Endothelial cell (in vitro differentiated cells): ENCODE measurements at regions not wholly inside any gene's neighbourhood (a gene's known extent, or its start where the extent isn't known, plus 50 kb on each side); places are given as distances from the start of the nearest gene placed in this dataset.

Experiments
- DNase-seq: peaks from one replicate; pipeline ENCODE4 v3.0.0; 2021; ENCODE audit warnings: low spot score
- H3K27ac Mint-ChIP-seq: one replicate; pipeline ENCODE4 v1.8.0; 2021; ENCODE audit warnings: mixed read lengths, inconsistent platforms; ENCODE audit not compliant: unreplicated experiment
- H3K27me3 Mint-ChIP-seq: one replicate; pipeline ENCODE4 v1.8.0; 2021; ENCODE audit warnings: mild to moderate bottlenecking, moderate library complexity, mixed read lengths, inconsistent platforms; ENCODE audit not compliant: unreplicated experiment
- H3K36me3 Mint-ChIP-seq: one replicate; pipeline ENCODE4 v1.8.0; 2021; ENCODE audit warnings: mild to moderate bottlenecking, low read depth, mixed read lengths, inconsistent platforms; ENCODE audit not compliant: unreplicated experiment
- H3K4me1 Mint-ChIP-seq: one replicate; pipeline ENCODE4 v1.8.0; 2021; ENCODE audit warnings: mild to moderate bottlenecking, mixed read lengths, inconsistent platforms; ENCODE audit not compliant: unreplicated experiment
- H3K4me3 Mint-ChIP-seq: one replicate; pipeline ENCODE4 v1.8.0; 2021; ENCODE audit warnings: mild to moderate bottlenecking, mixed read lengths, inconsistent platforms; ENCODE audit not compliant: unreplicated experiment
- H3K9me3 Mint-ChIP-seq: one replicate; pipeline ENCODE4 v1.8.0; 2021; ENCODE audit warnings: mixed read lengths, inconsistent platforms; ENCODE audit not compliant: unreplicated experiment
- CTCF ChIP-seq: fragments of 200-600 bp; sonication (generic); IDR thresholded peaks from one replicate; pipeline ENCODE4 v1.5.0; 2021; ENCODE audit warnings: antibody characterized with exemption; ENCODE audit not compliant: unreplicated experiment

- no peak for DNase-seq
- H3K4me3 Mint-ChIP-seq, result no peak overlapping the region
- H3K4me1 Mint-ChIP-seq, result no peaks in the 10 kb centered on the region
- no peaks in the 10 kb centered on the region for H3K36me3 Mint-ChIP-seq
- peaks cover 11% of the 10 kb centered on the region for H3K27me3 Mint-ChIP-seq
- H3K27ac Mint-ChIP-seq, result no peak overlapping the region
- no peak for TF ChIP-seq CTCF
- no peaks in the 10 kb centered on the region for H3K9me3 Mint-ChIP-seq
Observed at GRCh38 chr5:135122797-135123196, 88.8 kb upstream of the PITX1 start.

GRCh38 chr5:135120951-135121350, 86.9 kb upstream of the PITX1 start:
- Mint-ChIP-seq H3K4me3 (no peak overlapping the region), H3K36me3 (no peaks in the 10 kb centered on the region), H3K27ac (no peak overlapping the region), H3K27me3 (peaks cover 9% of the 10 kb centered on the region), H3K4me1 (no peaks in the 10 kb centered on the region), H3K9me3 (no peaks in the 10 kb centered on the region)
- peak; percentile 23 for DNase-seq
- TF ChIP-seq CTCF, result no peak

GRCh38 chr5:135119481-135119880, 85.5 kb upstream of the PITX1 start:
- Mint-ChIP-seq H3K9me3 (no peaks in the 10 kb centered on the region), H3K27ac (no peak overlapping the region), H3K4me1 (no peaks in the 10 kb centered on the region), H3K36me3 (no peaks in the 10 kb centered on the region), H3K27me3 (peaks cover 9% of the 10 kb centered on the region), H3K4me3 (no peak overlapping the region)
- DNase-seq, result no peak
- no peak for TF ChIP-seq CTCF

- no peak for TF ChIP-seq CTCF
- Mint-ChIP-seq H3K27ac (no peak overlapping the region), H3K4me1 (no peaks in the 10 kb centered on the region), H3K36me3 (no peaks in the 10 kb centered on the region), H3K27me3 (peaks cover 10% of the 10 kb centered on the region), H3K9me3 (no peaks in the 10 kb centered on the region), H3K4me3 (no peak overlapping the region)
- no peak for DNase-seq
Observed at GRCh38 chr5:135117590-135117989, 83.6 kb upstream of the PITX1 start.

- no peaks in the 10 kb centered on the region for H3K36me3 Mint-ChIP-seq
- H3K27me3 Mint-ChIP-seq, result peaks cover 12% of the 10 kb centered on the region
- no peak for DNase-seq
- no peak overlapping the region for H3K4me3 Mint-ChIP-seq
- no peaks in the 10 kb centered on the region for H3K4me1 Mint-ChIP-seq
- no peak overlapping the region for H3K27ac Mint-ChIP-seq
- TF ChIP-seq CTCF, result no peak
- no peaks in the 10 kb centered on the region for H3K9me3 Mint-ChIP-seq
Observed at GRCh38 chr5:135116160-135116561, 82.1 kb upstream of the PITX1 start.
